Fibroblast of lung (primary cell): ENCODE measurements at regions not wholly inside any gene's neighbourhood (a gene's known extent, or its start where the extent isn't known, plus 50 kb on each side); places are given as distances from the start of the nearest gene placed in this dataset.

Experiments used
- DNase-seq, 2 donors: peaks; one replicate each; pipeline versions ENCODE4 v3.0.0 to v3.0.0-alpha.2; 2010; ENCODE audit warnings: low read depth in 2 of 2
- H2AFZ ChIP-seq: 2 replicates; pipeline ENCODE4 v1.5.1; 2012; ENCODE audit warnings: low read length, control low read depth, inconsistent platforms
- H3K27ac ChIP-seq: 2 replicates; pipeline ENCODE4 v1.5.1; 2011; ENCODE audit warnings: low read length, control low read depth; ENCODE audit not compliant: insufficient read depth
- H3K27me3 ChIP-seq: 2 replicates; pipeline ENCODE4 v1.5.1; 2011; ENCODE audit warnings: mild to moderate bottlenecking, low read length; ENCODE audit not compliant: control insufficient read depth, insufficient read depth
- H3K36me3 ChIP-seq: 2 replicates; pipeline ENCODE4 v1.5.1; 2011; ENCODE audit warnings: low read length; ENCODE audit not compliant: control insufficient read depth, insufficient read depth
- H3K4me1 ChIP-seq: 2 replicates; pipeline ENCODE4 v1.5.1; 2011; ENCODE audit warnings: low read length; ENCODE audit not compliant: control insufficient read depth, insufficient read depth; ENCODE audit errors: extremely low read depth
- H3K4me2 ChIP-seq: 2 replicates; pipeline ENCODE4 v1.5.1; 2011; ENCODE audit warnings: low read length, control low read depth; ENCODE audit not compliant: insufficient read depth; ENCODE audit errors: extremely low read depth
- H3K4me3 ChIP-seq, 4 experiments: fragments of 200-600 bp in 1 of 4; sonication (generic) in 1 of 4; replicated peaks in 1 of 4; 2 replicates each; pipeline ENCODE4 v1.5.1; 2011 to 2016; ENCODE audit warnings: low read length in 4 of 4, low read depth in 3 of 4, mild to moderate bottlenecking in 3 of 4, control low read depth in 2 of 4, inconsistent platforms in 1 of 4, mixed read lengths in 1 of 4; ENCODE audit not compliant: insufficient read depth in 1 of 4; ENCODE audit errors: control extremely low read depth in 1 of 4
- H3K79me2 ChIP-seq: 2 replicates; pipeline ENCODE4 v1.5.1; 2012; ENCODE audit warnings: mild to moderate bottlenecking, low read length, inconsistent platforms; ENCODE audit not compliant: control insufficient read depth, insufficient read depth
- H3K9ac ChIP-seq: 2 replicates; pipeline ENCODE4 v1.5.1; 2011; ENCODE audit warnings: mild to moderate bottlenecking, low read length, control low read depth; ENCODE audit not compliant: insufficient read depth
- H3K9me3 ChIP-seq: 2 replicates; pipeline ENCODE4 v1.5.1; 2012; ENCODE audit warnings: low read depth, low read length; ENCODE audit not compliant: control insufficient read depth, insufficient read depth
- H4K20me1 ChIP-seq: 2 replicates; pipeline ENCODE4 v1.5.1; 2011; ENCODE audit warnings: low read length; ENCODE audit not compliant: control insufficient read depth, insufficient read depth; ENCODE audit errors: extremely low read depth
- EZH2 ChIP-seq: IDR thresholded peaks from 2 replicates; pipeline ENCODE4 v1.5.1; 2012; ENCODE audit warnings: low read length, control low read depth, mild to moderate bottlenecking; ENCODE audit errors: missing control alignments
- TF ChIP-seq, protein P1 (sequence below), 2 donors: IDR thresholded peaks in 1 of 2; conservative IDR thresholded peaks in 1 of 2; 1 replicate in 1 of 2; 2 replicates in 1 of 2; pipeline ENCODE4 v1.5.1; 2011 to 2012; ENCODE audit warnings: low read length in 2 of 2, control low read depth in 1 of 2, inconsistent platforms in 1 of 2, low read depth in 1 of 2, mild to moderate bottlenecking in 1 of 2

DNA sequence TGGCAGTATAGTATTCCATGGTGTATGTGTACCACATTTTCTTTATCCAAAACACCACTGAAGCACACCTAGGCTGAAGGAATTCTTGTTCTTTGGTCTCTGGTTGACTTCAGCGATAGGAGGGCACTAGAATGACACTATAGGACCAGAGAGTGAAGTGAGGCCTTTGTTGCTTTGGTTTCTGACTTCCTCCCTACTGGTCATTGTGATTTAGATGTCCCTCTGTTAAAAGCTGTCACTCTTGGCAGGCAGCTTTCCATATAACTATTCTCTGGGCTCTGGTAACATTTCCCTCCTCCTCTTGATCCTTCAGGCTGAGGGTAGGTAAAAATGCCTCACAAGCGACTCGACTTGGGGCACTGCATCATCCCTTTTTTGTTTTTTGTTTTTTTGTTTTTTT is 236.3 kb downstream of the MAFB start:
- Histone ChIP-seq H3K27me3 (no peaks in the 10 kb centered on the region), H2AFZ (no peak overlapping the region), H3K4me1 (no peaks in the 10 kb centered on the region), H3K9me3 (no peaks in the 10 kb centered on the region), H3K27ac (no peak overlapping the region), H3K36me3 (no peaks in the 10 kb centered on the region), H3K79me2 (no peaks in the 10 kb centered on the region), H4K20me1 (no peaks in the 10 kb centered on the region), H3K9ac (no peak overlapping the region), H3K4me2 (no peak overlapping the region), H3K4me3 (no peak overlapping the region)
- no peak for DNase-seq
- TF ChIP-seq, protein P1, sequence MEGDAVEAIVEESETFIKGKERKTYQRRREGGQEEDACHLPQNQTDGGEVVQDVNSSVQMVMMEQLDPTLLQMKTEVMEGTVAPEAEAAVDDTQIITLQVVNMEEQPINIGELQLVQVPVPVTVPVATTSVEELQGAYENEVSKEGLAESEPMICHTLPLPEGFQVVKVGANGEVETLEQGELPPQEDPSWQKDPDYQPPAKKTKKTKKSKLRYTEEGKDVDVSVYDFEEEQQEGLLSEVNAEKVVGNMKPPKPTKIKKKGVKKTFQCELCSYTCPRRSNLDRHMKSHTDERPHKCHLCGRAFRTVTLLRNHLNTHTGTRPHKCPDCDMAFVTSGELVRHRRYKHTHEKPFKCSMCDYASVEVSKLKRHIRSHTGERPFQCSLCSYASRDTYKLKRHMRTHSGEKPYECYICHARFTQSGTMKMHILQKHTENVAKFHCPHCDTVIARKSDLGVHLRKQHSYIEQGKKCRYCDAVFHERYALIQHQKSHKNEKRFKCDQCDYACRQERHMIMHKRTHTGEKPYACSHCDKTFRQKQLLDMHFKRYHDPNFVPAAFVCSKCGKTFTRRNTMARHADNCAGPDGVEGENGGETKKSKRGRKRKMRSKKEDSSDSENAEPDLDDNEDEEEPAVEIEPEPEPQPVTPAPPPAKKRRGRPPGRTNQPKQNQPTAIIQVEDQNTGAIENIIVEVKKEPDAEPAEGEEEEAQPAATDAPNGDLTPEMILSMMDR (conservative IDR thresholded peaks at IDR 0.05 in 1 of 2, IDR thresholded peaks at IDR 0.05 in 1 of 2; ENCODE audit: low read depth in 1 of 2, low read length in 2 of 2) = no peak
- TF ChIP-seq EZH2 = no peak

- Histone ChIP-seq H2AFZ (no peak overlapping the region), H3K4me3 (no peak overlapping the region), H3K4me1 (no peaks in the 10 kb centered on the region), H3K36me3 (no peaks in the 10 kb centered on the region), H4K20me1 (no peaks in the 10 kb centered on the region), H3K27me3 (no peaks in the 10 kb centered on the region), H3K79me2 (no peaks in the 10 kb centered on the region), H3K27ac (no peak overlapping the region), H3K4me2 (no peak overlapping the region), H3K9me3 (no peaks in the 10 kb centered on the region), H3K9ac (no peak overlapping the region)
- no peak for DNase-seq
- TF ChIP-seq, protein P1 (conservative IDR thresholded peaks at IDR 0.05 in 1 of 2, IDR thresholded peaks at IDR 0.05 in 1 of 2; ENCODE audit: low read depth in 1 of 2, low read length in 2 of 2) = no peak
- TF ChIP-seq EZH2 = no peak
Observed at GRCh38 chr20:40451552-40451951, 237.5 kb downstream of the MAFB start.

DNA sequence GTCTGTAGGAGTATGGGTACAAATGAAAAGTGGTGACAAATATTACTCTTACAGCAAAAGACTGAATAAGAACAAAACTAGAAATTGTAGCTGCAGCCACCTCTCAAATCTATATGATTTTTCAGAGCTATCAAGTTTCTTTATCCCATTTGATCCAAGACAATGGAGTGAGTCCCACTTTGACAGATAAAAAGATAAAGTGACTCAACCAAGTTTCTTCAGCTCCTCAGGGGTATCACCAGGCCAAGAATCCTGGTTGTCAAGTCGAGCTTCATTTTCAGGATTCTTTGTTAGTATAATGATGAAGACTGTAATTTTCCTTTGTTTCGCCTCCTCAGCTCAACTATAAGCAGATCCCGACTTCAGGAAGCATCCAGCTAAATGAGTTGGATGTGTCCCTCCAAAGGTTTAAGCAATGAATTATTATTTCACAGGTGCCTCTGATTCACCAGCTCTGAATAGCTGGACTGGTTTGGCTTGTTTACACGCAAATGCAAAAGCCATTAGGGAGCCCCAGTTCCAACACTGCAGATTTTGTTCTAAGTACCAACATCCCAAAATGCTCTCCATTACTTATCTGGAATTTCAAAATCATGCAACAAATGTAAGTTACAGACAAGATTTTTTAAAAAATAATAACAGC is 238.9 kb downstream of the MAFB start:
- Histone ChIP-seq H3K36me3 (no peaks in the 10 kb centered on the region), H3K4me2 (no peak overlapping the region), H3K4me1 (no peaks in the 10 kb centered on the region), H3K79me2 (no peaks in the 10 kb centered on the region), H3K27ac (no peak overlapping the region), H4K20me1 (no peaks in the 10 kb centered on the region), H3K9me3 (no peaks in the 10 kb centered on the region), H3K4me3 (no peak overlapping the region), H2AFZ (no peak overlapping the region), H3K9ac (no peak overlapping the region), H3K27me3 (no peaks in the 10 kb centered on the region)
- TF ChIP-seq EZH2 = no peak
- TF ChIP-seq, protein P1 (conservative IDR thresholded peaks at IDR 0.05 in 1 of 2, IDR thresholded peaks at IDR 0.05 in 1 of 2; ENCODE audit: low read depth in 1 of 2, low read length in 2 of 2) = no peak
- no peak for DNase-seq
